ENCODE measurements at regions not wholly inside any gene's neighbourhood (a gene's known extent, or its start where the extent isn't known, plus 50 kb on each side); places are given as distances from the start of the nearest gene placed in this dataset.

DNA sequence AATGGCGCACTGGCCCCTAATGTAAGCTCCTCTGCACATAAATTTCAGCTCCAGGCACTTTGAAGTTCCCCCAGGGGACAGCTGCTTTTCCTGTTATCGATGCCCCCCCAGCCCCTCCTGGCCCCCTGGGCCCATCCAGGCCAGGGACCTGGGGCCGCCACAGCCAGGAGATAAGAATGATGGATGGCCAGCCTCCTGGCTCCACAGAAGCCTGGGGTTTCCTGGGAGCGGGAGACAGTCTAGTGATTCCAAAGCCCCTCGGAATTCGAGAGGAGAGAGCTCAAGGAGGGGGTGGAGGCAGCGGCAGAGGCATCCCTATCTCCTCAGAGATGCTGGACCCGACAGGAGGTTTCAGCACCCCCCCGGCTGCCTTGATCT, 98.4 kb upstream of the HAND1 start:
- Mint-ChIP-seq H3K9me3 (ENCODE audit: low read depth) (no peaks in the 10 kb centered on the region), H3K27me3 (peaks cover 24% of the 10 kb centered on the region), H3K27ac (no peak overlapping the region), H3K4me1 (ENCODE audit: low read depth) (peaks cover 7% of the 10 kb centered on the region), H3K36me3 (ENCODE audit: insufficient read depth) (no peaks in the 10 kb centered on the region), H3K4me3 (ENCODE audit: low read depth) (no peak overlapping the region)
- TF ChIP-seq, protein P1, sequence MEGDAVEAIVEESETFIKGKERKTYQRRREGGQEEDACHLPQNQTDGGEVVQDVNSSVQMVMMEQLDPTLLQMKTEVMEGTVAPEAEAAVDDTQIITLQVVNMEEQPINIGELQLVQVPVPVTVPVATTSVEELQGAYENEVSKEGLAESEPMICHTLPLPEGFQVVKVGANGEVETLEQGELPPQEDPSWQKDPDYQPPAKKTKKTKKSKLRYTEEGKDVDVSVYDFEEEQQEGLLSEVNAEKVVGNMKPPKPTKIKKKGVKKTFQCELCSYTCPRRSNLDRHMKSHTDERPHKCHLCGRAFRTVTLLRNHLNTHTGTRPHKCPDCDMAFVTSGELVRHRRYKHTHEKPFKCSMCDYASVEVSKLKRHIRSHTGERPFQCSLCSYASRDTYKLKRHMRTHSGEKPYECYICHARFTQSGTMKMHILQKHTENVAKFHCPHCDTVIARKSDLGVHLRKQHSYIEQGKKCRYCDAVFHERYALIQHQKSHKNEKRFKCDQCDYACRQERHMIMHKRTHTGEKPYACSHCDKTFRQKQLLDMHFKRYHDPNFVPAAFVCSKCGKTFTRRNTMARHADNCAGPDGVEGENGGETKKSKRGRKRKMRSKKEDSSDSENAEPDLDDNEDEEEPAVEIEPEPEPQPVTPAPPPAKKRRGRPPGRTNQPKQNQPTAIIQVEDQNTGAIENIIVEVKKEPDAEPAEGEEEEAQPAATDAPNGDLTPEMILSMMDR (IDR thresholded peaks at IDR 0.05; ENCODE audit: unreplicated experiment): no peak
- no peak for DNase-seq (ENCODE audit: low spot score, unreplicated experiment)

- no peak overlapping the region for H3K27ac Mint-ChIP-seq
- H3K9me3 Mint-ChIP-seq (ENCODE audit: low read depth): no peaks in the 10 kb centered on the region
- H3K27me3 Mint-ChIP-seq: peaks cover 24% of the 10 kb centered on the region
- H3K36me3 Mint-ChIP-seq (ENCODE audit: insufficient read depth): no peaks in the 10 kb centered on the region
- TF ChIP-seq, protein P1 (IDR thresholded peaks at IDR 0.05; ENCODE audit: unreplicated experiment): no peak
- DNase-seq (ENCODE audit: low spot score, unreplicated experiment): no peak
- no peak overlapping the region for H3K4me3 Mint-ChIP-seq (ENCODE audit: low read depth)
- peaks cover 7% of the 10 kb centered on the region for H3K4me1 Mint-ChIP-seq (ENCODE audit: low read depth)
Observed at GRCh38 chr5:154575546-154576428, 97.8 kb upstream of the HAND1 start.

- Mint-ChIP-seq H3K36me3 (ENCODE audit: insufficient read depth) (no peaks in the 10 kb centered on the region), H3K9me3 (ENCODE audit: low read depth) (no peaks in the 10 kb centered on the region), H3K4me1 (ENCODE audit: low read depth) (peaks cover 7% of the 10 kb centered on the region), H3K27ac (no peak overlapping the region), H3K4me3 (ENCODE audit: low read depth) (no peak overlapping the region), H3K27me3 (peaks cover 24% of the 10 kb centered on the region)
- no peak for DNase-seq (ENCODE audit: low spot score, unreplicated experiment)
- TF ChIP-seq, protein P1 (IDR thresholded peaks at IDR 0.05; ENCODE audit: unreplicated experiment): no peak
Observed at GRCh38 chr5:154573011-154573410, 95.0 kb upstream of the HAND1 start.

- TF ChIP-seq, protein P1 (IDR thresholded peaks at IDR 0.05; ENCODE audit: unreplicated experiment): no peak
- peaks cover 20% of the 10 kb centered on the region for H3K27me3 Mint-ChIP-seq
- DNase-seq (ENCODE audit: low spot score, unreplicated experiment): no peak
- H3K27ac Mint-ChIP-seq: no peak overlapping the region
- H3K4me3 Mint-ChIP-seq (ENCODE audit: low read depth): no peak overlapping the region
- H3K9me3 Mint-ChIP-seq (ENCODE audit: low read depth): no peaks in the 10 kb centered on the region
- peaks cover 4% of the 10 kb centered on the region for H3K4me1 Mint-ChIP-seq (ENCODE audit: low read depth)
- H3K36me3 Mint-ChIP-seq (ENCODE audit: insufficient read depth): no peaks in the 10 kb centered on the region
Observed at GRCh38 chr5:154571325-154572035, 93.5 kb upstream of the HAND1 start.

GRCh38 chr5:154570572-154571324, 92.7 kb upstream of the HAND1 start:
- DNase-seq (ENCODE audit: low spot score, unreplicated experiment): no peak
- no peaks in the 10 kb centered on the region for H3K36me3 Mint-ChIP-seq (ENCODE audit: insufficient read depth)

More at GRCh38 chr5:154570572-154571324, 92.7 kb upstream of the HAND1 start:
- TF ChIP-seq, protein P1 (IDR thresholded peaks at IDR 0.05; ENCODE audit: unreplicated experiment): no peak
- Mint-ChIP-seq H3K27me3 (peaks cover 19% of the 10 kb centered on the region), H3K4me1 (ENCODE audit: low read depth) (no peaks in the 10 kb centered on the region), H3K9me3 (ENCODE audit: low read depth) (no peaks in the 10 kb centered on the region), H3K27ac (no peak overlapping the region), H3K4me3 (ENCODE audit: low read depth) (no peak overlapping the region)

All from progenitor cell of endocrine pancreas (in vitro differentiated cells).